NCI-H2107 treated with DMSO at 0.1 percent for 48 hours (cell line): ENCODE measurements at regions not wholly inside any gene's neighbourhood (a gene's known extent, or its start where the extent isn't known, plus 50 kb on each side); places are given as distances from the start of the nearest gene placed in this dataset.

Experiments used
- DNase-seq: peaks from one replicate; lab custom pipeline; 2025; ENCODE audit not compliant: unreplicated experiment; lab: John Stamatoyannopoulos, UW

GRCh38 chr9:126123927-126124326 is 202.7 kb upstream of the MVB12B start:
- no peak for DNase-seq

DNA sequence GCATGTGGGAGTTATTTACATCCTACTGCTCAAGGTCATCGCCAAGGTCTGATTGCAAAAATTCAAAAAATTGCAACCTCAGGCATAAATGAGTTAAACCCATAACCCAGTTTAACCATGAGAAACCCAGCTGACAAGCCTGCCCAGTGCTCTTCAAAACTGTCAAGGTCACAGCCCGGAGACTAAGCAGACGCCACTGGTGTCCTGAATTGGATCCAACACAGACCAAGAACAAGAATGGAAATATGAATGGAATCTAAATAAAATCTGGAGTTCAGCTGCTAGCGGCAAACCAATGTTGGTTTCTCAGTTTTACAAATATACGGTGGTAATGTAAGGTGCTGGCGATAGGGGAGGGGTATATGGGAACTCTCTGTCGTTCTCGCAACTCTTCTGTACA is 201.5 kb upstream of the MVB12B start:
- DNase-seq = no peak

GRCh38 chr9:126125577-126125976 is 201.1 kb upstream of the MVB12B start:
- no peak for DNase-seq

DNA sequence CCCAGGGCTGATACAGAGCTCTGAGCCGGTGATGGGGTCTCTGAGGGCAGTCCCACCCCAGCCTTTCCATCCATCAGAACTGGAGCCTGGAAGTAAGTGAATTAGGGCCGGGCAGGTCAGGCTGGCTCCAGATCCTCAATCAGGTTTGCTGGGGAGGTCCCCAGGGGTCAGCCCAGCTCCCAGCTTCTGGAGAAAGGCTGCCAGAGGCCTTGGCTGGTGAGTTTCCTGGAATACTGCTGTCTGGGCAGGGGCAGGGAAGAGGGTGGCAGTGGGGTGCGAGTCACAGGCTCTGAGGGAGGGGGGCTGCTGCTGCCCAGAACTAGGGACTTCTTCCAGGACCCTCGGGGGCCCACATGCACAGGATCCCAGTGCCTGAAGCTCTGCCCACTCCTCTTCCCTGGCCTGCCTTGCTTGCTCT is 200.6 kb upstream of the MVB12B start:
- no peak for DNase-seq

DNA sequence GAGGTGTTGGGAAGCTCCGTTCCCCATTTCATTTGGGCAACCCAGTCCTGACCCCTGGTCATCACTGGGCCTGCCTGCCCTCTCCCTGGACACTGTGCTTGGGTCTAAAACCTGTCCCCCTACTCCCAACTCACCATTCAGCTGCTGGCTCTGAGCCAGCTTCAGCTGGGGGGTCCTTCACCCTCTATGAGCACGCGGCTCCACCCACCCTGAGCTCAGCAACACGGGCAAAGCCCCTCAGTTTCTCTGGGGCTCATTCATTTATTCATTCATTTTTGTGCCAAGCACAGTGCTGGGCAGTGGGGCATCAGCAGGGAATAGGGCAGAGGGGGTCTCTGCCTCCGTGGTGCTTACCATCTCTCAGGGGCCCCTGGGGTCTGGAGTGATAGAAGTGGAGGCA is 199.8 kb upstream of the MVB12B start:
- no peak for DNase-seq

GRCh38 chr9:126127591-126127990 is 199.0 kb upstream of the MVB12B start:
- DNase-seq = no peak

- DNase-seq = no peak
These were observed 198.0 kb upstream of the MVB12B start for GRCh38 chr9:126128494-126129142.

- no peak for DNase-seq
These were observed 195.3 kb upstream of the MVB12B start for GRCh38 chr9:126131066-126132010.

DNA sequence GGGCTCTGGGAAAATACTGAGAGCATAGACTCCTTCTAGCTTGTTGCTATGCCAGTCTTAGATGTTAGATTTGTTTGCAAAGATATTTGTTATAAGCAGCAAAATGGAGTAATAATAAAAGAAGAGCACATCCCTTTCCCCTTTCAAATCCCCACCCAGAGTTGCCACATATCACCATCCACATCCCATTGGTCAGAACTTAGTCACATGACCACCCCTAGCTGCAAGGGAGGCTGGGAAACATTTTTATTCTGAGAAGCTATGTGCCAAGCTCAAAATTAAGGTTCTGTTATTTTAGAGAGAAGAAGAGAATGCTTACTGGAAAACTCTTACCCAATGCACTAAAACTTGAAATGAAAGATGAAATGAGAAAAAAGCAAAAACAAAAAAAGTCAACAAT is 193.9 kb upstream of the MVB12B start:
- DNase-seq = no peak

DNA sequence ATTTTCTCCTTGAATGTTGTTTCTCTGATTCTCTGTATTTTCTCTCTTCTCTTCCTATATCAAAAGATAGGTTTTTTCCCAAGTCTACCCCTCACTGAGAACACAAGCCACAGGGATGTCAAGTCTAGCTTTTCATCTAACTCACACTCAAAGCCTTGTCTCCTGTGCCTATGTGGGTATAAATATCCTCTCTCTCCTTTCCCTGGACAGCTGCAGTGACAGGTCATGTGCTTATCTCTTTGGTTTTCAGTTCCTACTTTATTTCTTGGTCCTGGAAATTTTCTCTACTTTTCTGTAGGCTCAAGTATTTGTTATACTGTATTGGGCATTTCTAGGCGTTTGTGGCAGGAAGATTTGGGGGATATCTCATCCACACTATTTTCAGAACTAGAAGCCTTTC is 182.4 kb upstream of the MVB12B start:
- DNase-seq = no peak

- DNase-seq = no peak
These were observed 181.8 kb upstream of the MVB12B start for GRCh38 chr9:126144603-126145456.

- DNase-seq = no peak
These were observed 180.8 kb upstream of the MVB12B start for GRCh38 chr9:126145887-126146253.

- DNase-seq = peak; percentile 88
These were observed 180.1 kb upstream of the MVB12B start for GRCh38 chr9:126146254-126147145.

DNA sequence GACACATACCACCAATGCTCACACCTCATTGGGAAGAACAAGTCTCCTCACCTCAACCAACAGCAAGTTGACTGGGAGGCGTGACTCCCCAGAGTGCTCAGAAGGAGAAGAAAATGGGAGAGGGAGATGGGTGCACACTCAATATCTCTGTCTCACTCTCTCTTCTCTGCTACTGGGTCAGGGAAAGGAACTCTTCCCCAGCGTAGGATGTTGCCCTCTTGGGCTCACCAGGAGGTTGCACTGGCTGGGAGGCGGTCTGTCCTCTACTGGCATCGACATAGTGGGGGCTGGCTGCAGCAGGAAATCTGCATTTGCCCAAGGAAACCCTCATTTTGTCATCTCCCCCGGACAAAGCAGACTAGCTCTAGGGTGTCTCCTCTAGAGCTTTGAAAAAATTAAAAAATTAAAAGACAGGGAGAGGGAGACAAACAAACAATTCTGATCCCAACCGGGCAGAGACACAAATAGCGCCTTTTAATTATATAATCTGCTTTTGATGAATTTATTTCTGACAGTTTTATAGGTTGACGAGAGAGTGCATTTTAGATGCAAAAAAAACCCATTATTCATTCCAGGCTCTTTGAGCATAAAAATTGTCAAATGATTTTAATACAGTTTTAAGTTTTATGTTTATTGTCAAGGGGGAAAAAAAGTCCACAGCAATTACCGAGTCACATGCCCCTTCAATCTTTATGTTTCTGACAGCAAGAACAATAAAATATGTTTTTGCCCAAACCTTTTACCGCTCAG is 179.3 kb upstream of the MVB12B start:
- no peak for DNase-seq

GRCh38 chr9:126147936-126148870 is 178.4 kb upstream of the MVB12B start:
- DNase-seq = no peak

DNA sequence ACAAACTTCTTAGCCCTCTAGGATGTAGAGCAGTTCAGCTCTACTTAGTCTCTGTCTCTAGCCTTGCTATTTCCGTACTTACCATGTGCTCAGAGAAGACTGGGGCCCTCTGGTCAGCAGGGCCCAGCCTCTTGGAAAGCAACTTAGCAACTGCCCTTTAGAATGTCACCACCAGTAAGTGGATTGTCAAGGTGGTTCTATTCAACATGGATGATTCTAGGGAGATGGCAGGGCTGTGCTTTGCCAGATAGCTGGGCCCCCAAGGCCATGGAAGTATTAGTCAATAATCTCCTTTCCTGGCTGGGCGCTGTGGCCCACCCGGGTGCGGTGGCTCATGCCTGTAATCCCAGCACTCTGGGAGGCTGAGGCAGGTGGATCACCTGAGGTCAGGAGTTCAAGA is 177.6 kb upstream of the MVB12B start:
- no peak for DNase-seq

GRCh38 chr9:126149661-126150060 is 177.0 kb upstream of the MVB12B start:
- DNase-seq = no peak

GRCh38 chr9:126150411-126151030 is 176.1 kb upstream of the MVB12B start:
- peak; percentile 24 for DNase-seq
